Mesenchymal stem cell (in vitro differentiated cells and primary cell): ENCODE measurements at regions not wholly inside any gene's neighbourhood (a gene's known extent, or its start where the extent isn't known, plus 50 kb on each side); places are given as distances from the start of the nearest gene placed in this dataset.
"Not testable (repeated sequence)": the region's sequence is repeated elsewhere in the genome, so short reads cannot be mapped to it uniquely, and the experiment has no call there.

Source experiments
- DNase-seq: peaks from one replicate; pipeline ENCODE4 v3.0.0-alpha.2; 2013
- H2AFZ ChIP-seq: one replicate; pipeline ENCODE4 v1.6.1; 2013; ENCODE audit warnings: low read depth, mild to moderate bottlenecking, control low read depth, inconsistent platforms, low read length, moderate library complexity
- H2AK5ac ChIP-seq: 2 replicates; pipeline ENCODE4 v1.6.1; 2013; ENCODE audit warnings: low read length, moderate library complexity, mild to moderate bottlenecking, inconsistent platforms; ENCODE audit not compliant: severe bottlenecking
- H2BK120ac ChIP-seq: one replicate; pipeline ENCODE4 v1.6.1; 2013; ENCODE audit warnings: low read depth, mild to moderate bottlenecking, inconsistent platforms, low read length, moderate library complexity
- H2BK12ac ChIP-seq, 2 experiments: one replicate each; pipeline ENCODE4 v1.6.1; 2013; ENCODE audit warnings: inconsistent platforms in 2 of 2, low read length in 2 of 2, mild to moderate bottlenecking in 2 of 2, moderate library complexity in 2 of 2, control low read depth in 1 of 2
- H2BK15ac ChIP-seq: one replicate; pipeline ENCODE4 v1.6.1; 2013; ENCODE audit warnings: mild to moderate bottlenecking, low read depth, inconsistent platforms; ENCODE audit not compliant: poor library complexity, severe bottlenecking
- H2BK5ac ChIP-seq: 2 replicates; pipeline ENCODE4 v1.6.1; 2013; ENCODE audit warnings: low read depth, mild to moderate bottlenecking, low read length, control low read depth, inconsistent platforms; ENCODE audit not compliant: poor library complexity, severe bottlenecking
- H3K14ac ChIP-seq, 2 experiments: one replicate each; pipeline ENCODE4 v1.6.1; 2013; ENCODE audit warnings: inconsistent platforms in 2 of 2, low read length in 2 of 2, control low read depth in 1 of 2, mild to moderate bottlenecking in 1 of 2, moderate library complexity in 1 of 2
- H3K18ac ChIP-seq, 2 experiments: one replicate each; pipeline ENCODE4 v1.6.1; 2013; ENCODE audit warnings: inconsistent platforms in 2 of 2, low read length in 2 of 2, control low read depth in 1 of 2, low read depth in 1 of 2, mild to moderate bottlenecking in 1 of 2
- H3K23ac ChIP-seq, 2 experiments: one replicate each; pipeline ENCODE4 v1.6.1; 2013; ENCODE audit warnings: inconsistent platforms in 2 of 2, low read length in 2 of 2, mild to moderate bottlenecking in 2 of 2, moderate library complexity in 2 of 2, control low read depth in 1 of 2
- H3K27ac ChIP-seq: 2 replicates; pipeline ENCODE4 v1.5.1; 2013; ENCODE audit warnings: mild to moderate bottlenecking, moderate library complexity, low read length, control low read depth, inconsistent platforms; ENCODE audit not compliant: poor library complexity, severe bottlenecking
- H3K27me3 ChIP-seq, 2 experiments: 2 replicates each; pipeline versions ENCODE4 v1.6.1 to v1.7.0; 2013; ENCODE audit warnings: low read length in 2 of 2, mild to moderate bottlenecking in 2 of 2, moderate library complexity in 2 of 2, control low read depth in 1 of 2, inconsistent platforms in 1 of 2; ENCODE audit not compliant: control insufficient read depth in 1 of 2, insufficient read depth in 1 of 2
- H3K36me3 ChIP-seq, 2 experiments: 2 replicates each; pipeline versions ENCODE4 v1.6.1 to v1.7.0; 2013; ENCODE audit warnings: low read length in 2 of 2, control low read depth in 1 of 2, inconsistent platforms in 1 of 2, low read depth in 1 of 2, mild to moderate bottlenecking in 1 of 2; ENCODE audit not compliant: insufficient read depth in 2 of 2, control insufficient read depth in 1 of 2
- H3K4ac ChIP-seq, 2 experiments: one replicate each; pipeline ENCODE4 v1.6.1; 2013; ENCODE audit warnings: inconsistent platforms in 2 of 2, low read length in 2 of 2, mild to moderate bottlenecking in 2 of 2, moderate library complexity in 2 of 2, control low read depth in 1 of 2, low read depth in 1 of 2
- H3K4me1 ChIP-seq: 2 replicates; pipeline ENCODE4 v1.6.1; 2013; ENCODE audit warnings: low read depth, low read length, control low read depth; ENCODE audit not compliant: control insufficient read depth, insufficient read depth
- H3K4me2 ChIP-seq: 2 replicates; pipeline ENCODE4 v1.6.1; 2013; ENCODE audit warnings: low read length, mild to moderate bottlenecking, inconsistent platforms; ENCODE audit not compliant: poor library complexity, severe bottlenecking
- H3K4me3 ChIP-seq, 2 experiments: 2 replicates each; pipeline versions ENCODE4 v1.5.1 to v1.7.0; 2013; ENCODE audit warnings: low read length in 2 of 2, mild to moderate bottlenecking in 2 of 2, control low read depth in 1 of 2, low read depth in 1 of 2; ENCODE audit not compliant: insufficient read depth in 1 of 2
- H3K79me1 ChIP-seq: replicated peaks from 2 replicates; pipeline ENCODE4 v1.6.1; 2013; ENCODE audit warnings: mild to moderate bottlenecking, control low read depth, low read length, inconsistent platforms; ENCODE audit not compliant: poor library complexity, severe bottlenecking
- H3K9ac ChIP-seq: 2 replicates; pipeline ENCODE4 v1.7.0; 2013; ENCODE audit warnings: mild to moderate bottlenecking, low read length, moderate library complexity
- H3K9me3 ChIP-seq: 2 replicates; pipeline ENCODE4 v1.7.0; 2013; ENCODE audit warnings: mild to moderate bottlenecking, low read length; ENCODE audit not compliant: control insufficient read depth
- H4K8ac ChIP-seq: one replicate; pipeline ENCODE4 v1.6.1; 2013; ENCODE audit warnings: inconsistent platforms, mild to moderate bottlenecking, low read length, moderate library complexity
- H4K91ac ChIP-seq: one replicate; pipeline ENCODE4 v1.6.1; 2013; ENCODE audit warnings: mild to moderate bottlenecking, low read length, inconsistent platforms
- WGBS: methylation state at CpG from one replicate; pipeline ENCODE4 v1.1.7; 2013; ENCODE audit warnings: mixed read lengths; 5-methylcytosine and 5-hydroxymethylcytosine counted together

GRCh38 chr4:67275179-67275750, 270.0 kb downstream of the CENPC start:
- no peak overlapping the region for H4K91ac ChIP-seq
- no peak overlapping the region for H2AFZ ChIP-seq
- no peaks in the 10 kb centered on the region for H3K36me3 ChIP-seq
- DNase-seq: no peak
- H3K4ac ChIP-seq: no peak overlapping the region
- H2AK5ac ChIP-seq: no peak overlapping the region
- H2BK5ac ChIP-seq: no peak overlapping the region
- no peak overlapping the region for H4K8ac ChIP-seq
- 84% methylated on average over 11 of the region's 11 CpGs for WGBS
- H3K18ac ChIP-seq: no peak overlapping the region
- no peak overlapping the region for H3K23ac ChIP-seq
- no peak overlapping the region for H3K4me2 ChIP-seq
- H3K14ac ChIP-seq: no peak overlapping the region
- no peak overlapping the region for H3K9ac ChIP-seq
- H2BK15ac ChIP-seq: no peak overlapping the region
- H3K27me3 ChIP-seq: no peaks in the 10 kb centered on the region
- H3K9me3 ChIP-seq: no peaks in the 10 kb centered on the region
- H2BK120ac ChIP-seq: no peak overlapping the region
- H3K27ac ChIP-seq: no peak overlapping the region
- H3K4me1 ChIP-seq: no peaks in the 10 kb centered on the region
- no peak overlapping the region for H3K4me3 ChIP-seq
- no peak overlapping the region for H2BK12ac ChIP-seq
- no peaks in the 10 kb centered on the region for H3K79me1 ChIP-seq

DNA sequence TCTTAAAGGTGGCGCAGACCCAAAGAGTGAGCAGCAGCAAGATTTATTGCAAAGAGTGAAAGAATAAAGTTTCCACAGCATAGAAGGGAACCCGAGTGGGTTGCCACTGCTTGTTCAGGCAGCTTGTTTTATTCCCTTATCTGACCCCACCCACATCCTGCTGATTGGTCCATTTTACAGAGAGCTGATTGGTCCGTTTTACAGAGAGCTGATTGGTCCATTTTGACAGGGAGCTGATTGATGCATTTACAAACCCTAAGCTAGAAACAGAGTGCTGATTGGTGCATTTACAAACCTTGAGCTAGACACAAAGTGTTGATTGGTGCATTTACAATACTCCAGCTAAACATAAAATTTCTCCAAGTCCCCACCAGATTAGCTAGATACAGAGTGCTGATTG, 270.6 kb downstream of the CENPC start:
- 51% methylated on average over 2 of the region's 3 CpGs for WGBS

DNA sequence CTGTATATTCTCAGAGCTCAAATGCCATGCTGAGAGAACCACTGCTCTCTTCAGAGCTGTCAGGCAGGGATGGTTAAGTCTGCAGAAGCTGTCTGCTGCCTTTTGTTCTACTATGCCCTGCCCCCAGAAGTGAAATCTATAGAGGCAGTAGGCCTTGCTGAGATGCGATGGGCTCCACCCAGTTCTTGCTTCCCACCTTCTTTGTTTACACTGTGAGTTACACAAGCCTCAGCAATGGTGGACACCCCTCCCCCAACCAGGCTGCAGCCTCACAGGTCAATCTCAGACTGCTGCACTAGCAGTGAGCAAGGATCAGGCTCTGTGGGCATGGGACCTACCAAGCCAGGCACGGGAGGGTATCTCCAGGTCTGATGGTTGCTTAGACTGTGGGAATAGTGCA, 271.6 kb downstream of the CENPC start:
- H2BK12ac ChIP-seq: no peak overlapping the region
- 79% methylated on average over 2 of the region's 2 CpGs for WGBS
- H3K9ac ChIP-seq: no peak overlapping the region
- H2BK5ac ChIP-seq: no peak overlapping the region
- H3K36me3 ChIP-seq: no peaks in the 10 kb centered on the region
- H3K27ac ChIP-seq: no peak overlapping the region
- no peak overlapping the region for H2AK5ac ChIP-seq
- H3K14ac ChIP-seq: no peak overlapping the region
- no peak overlapping the region for H2AFZ ChIP-seq
- H3K79me1 ChIP-seq: no peaks in the 10 kb centered on the region
- no peak overlapping the region for H4K8ac ChIP-seq
- no peak overlapping the region for H2BK120ac ChIP-seq
- no peaks in the 10 kb centered on the region for H3K27me3 ChIP-seq
- no peak overlapping the region for H2BK15ac ChIP-seq
- no peak overlapping the region for H3K18ac ChIP-seq
- H3K4me1 ChIP-seq: no peaks in the 10 kb centered on the region
- DNase-seq: no peak
- no peak overlapping the region for H3K4me3 ChIP-seq
- no peaks in the 10 kb centered on the region for H3K9me3 ChIP-seq
- H3K4me2 ChIP-seq: no peak overlapping the region
- H3K23ac ChIP-seq: no peak overlapping the region
- H4K91ac ChIP-seq: no peak overlapping the region
- H3K4ac ChIP-seq: no peak overlapping the region

More for the DNA sequence above, 270.6 kb downstream of the CENPC start:
- H3K79me1 ChIP-seq, H2BK120ac ChIP-seq, H3K9ac ChIP-seq, H3K9me3 ChIP-seq, H2BK5ac ChIP-seq, H3K14ac ChIP-seq, H3K4me3 ChIP-seq, H3K18ac ChIP-seq, H2BK15ac ChIP-seq, H4K8ac ChIP-seq, H3K27me3 ChIP-seq, H2BK12ac ChIP-seq, H3K4ac ChIP-seq, H3K36me3 ChIP-seq, H2AFZ ChIP-seq, H3K27ac ChIP-seq, H3K23ac ChIP-seq, H3K4me1 ChIP-seq, H3K4me2 ChIP-seq, DNase-seq, H2AK5ac ChIP-seq, H4K91ac ChIP-seq: not testable (repeated sequence)

DNA sequence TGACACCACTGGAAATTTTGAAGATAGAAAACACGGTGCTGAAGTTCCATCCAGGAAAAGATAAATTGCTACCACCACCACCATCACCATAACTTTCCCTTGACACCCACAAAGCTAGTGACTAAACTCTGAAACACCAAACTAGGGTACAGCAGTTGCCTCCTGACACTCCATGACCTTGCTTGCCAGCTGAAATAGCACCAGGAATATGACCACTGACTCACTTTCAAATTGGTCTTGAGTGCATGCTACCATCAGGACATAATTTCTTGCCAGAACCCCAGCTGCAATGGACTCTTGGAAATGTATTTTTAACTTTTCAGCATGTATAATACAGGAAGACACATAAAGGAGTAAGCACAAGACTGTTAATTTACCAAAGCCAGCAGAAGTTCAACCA, 283.3 kb downstream of the CENPC start:
- H3K79me1 ChIP-seq: no peaks in the 10 kb centered on the region
- no peak overlapping the region for H3K23ac ChIP-seq
- no peak overlapping the region for H2BK15ac ChIP-seq
- no peak overlapping the region for H3K4me3 ChIP-seq
- no peak overlapping the region for H4K8ac ChIP-seq
- H3K4me2 ChIP-seq: no peak overlapping the region
- no peak overlapping the region for H3K14ac ChIP-seq
- DNase-seq: no peak
- H3K9me3 ChIP-seq: no peaks in the 10 kb centered on the region
- no peak overlapping the region for H3K18ac ChIP-seq
- WGBS: 74% methylated on average over 1 of the region's 1 CpG
- H4K91ac ChIP-seq: no peak overlapping the region
- H3K4ac ChIP-seq: no peak overlapping the region
- no peak overlapping the region for H3K27ac ChIP-seq
- no peak overlapping the region for H2BK5ac ChIP-seq
- no peak overlapping the region for H2BK120ac ChIP-seq
- H2AFZ ChIP-seq: no peak overlapping the region
- no peak overlapping the region for H2BK12ac ChIP-seq
- H3K4me1 ChIP-seq: no peaks in the 10 kb centered on the region
- H3K27me3 ChIP-seq: no peaks in the 10 kb centered on the region
- H3K9ac ChIP-seq: no peak overlapping the region
- no peaks in the 10 kb centered on the region for H3K36me3 ChIP-seq
- H2AK5ac ChIP-seq: no peak overlapping the region
